ENCODE measurements at regions not wholly inside any gene's neighbourhood (a gene's known extent, or its start where the extent isn't known, plus 50 kb on each side); places are given as distances from the start of the nearest gene placed in this dataset.

DNA sequence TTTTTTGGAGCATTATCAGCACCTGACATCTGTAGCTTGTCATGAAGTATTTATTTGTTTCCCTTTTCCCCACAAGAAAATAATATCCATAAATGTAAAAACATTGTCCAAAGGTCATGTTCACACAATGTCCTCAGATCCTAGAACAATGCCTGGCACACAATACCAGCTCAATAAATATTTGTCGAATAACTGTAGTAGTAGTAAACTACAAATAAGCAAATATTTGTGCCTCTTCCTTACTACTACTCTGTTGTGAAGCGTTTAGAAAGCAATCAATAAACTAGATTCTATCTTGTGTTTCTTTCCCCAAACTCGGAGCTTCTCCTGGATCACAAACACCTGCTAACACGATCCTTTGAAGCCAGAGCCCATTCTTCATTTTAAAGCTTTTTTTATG, 459.6 kb upstream of the NECTIN3 start:
- TF ChIP-seq, protein P1, sequence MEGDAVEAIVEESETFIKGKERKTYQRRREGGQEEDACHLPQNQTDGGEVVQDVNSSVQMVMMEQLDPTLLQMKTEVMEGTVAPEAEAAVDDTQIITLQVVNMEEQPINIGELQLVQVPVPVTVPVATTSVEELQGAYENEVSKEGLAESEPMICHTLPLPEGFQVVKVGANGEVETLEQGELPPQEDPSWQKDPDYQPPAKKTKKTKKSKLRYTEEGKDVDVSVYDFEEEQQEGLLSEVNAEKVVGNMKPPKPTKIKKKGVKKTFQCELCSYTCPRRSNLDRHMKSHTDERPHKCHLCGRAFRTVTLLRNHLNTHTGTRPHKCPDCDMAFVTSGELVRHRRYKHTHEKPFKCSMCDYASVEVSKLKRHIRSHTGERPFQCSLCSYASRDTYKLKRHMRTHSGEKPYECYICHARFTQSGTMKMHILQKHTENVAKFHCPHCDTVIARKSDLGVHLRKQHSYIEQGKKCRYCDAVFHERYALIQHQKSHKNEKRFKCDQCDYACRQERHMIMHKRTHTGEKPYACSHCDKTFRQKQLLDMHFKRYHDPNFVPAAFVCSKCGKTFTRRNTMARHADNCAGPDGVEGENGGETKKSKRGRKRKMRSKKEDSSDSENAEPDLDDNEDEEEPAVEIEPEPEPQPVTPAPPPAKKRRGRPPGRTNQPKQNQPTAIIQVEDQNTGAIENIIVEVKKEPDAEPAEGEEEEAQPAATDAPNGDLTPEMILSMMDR (IDR thresholded peaks at IDR 0.05; ENCODE audit: insufficient read depth, low read length), result no peak
- TF ChIP-seq, protein P2, sequence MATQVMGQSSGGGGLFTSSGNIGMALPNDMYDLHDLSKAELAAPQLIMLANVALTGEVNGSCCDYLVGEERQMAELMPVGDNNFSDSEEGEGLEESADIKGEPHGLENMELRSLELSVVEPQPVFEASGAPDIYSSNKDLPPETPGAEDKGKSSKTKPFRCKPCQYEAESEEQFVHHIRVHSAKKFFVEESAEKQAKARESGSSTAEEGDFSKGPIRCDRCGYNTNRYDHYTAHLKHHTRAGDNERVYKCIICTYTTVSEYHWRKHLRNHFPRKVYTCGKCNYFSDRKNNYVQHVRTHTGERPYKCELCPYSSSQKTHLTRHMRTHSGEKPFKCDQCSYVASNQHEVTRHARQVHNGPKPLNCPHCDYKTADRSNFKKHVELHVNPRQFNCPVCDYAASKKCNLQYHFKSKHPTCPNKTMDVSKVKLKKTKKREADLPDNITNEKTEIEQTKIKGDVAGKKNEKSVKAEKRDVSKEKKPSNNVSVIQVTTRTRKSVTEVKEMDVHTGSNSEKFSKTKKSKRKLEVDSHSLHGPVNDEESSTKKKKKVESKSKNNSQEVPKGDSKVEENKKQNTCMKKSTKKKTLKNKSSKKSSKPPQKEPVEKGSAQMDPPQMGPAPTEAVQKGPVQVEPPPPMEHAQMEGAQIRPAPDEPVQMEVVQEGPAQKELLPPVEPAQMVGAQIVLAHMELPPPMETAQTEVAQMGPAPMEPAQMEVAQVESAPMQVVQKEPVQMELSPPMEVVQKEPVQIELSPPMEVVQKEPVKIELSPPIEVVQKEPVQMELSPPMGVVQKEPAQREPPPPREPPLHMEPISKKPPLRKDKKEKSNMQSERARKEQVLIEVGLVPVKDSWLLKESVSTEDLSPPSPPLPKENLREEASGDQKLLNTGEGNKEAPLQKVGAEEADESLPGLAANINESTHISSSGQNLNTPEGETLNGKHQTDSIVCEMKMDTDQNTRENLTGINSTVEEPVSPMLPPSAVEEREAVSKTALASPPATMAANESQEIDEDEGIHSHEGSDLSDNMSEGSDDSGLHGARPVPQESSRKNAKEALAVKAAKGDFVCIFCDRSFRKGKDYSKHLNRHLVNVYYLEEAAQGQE (IDR thresholded peaks at IDR 0.05; ENCODE audit: insufficient replicate concordance, low read depth), result no peak
